ENCODE measurements at regions not wholly inside any gene's neighbourhood (a gene's known extent, or its start where the extent isn't known, plus 50 kb on each side); places are given as distances from the start of the nearest gene placed in this dataset.
"Not testable (repeated sequence)": the region's sequence is repeated elsewhere in the genome, so short reads cannot be mapped to it uniquely, and the experiment has no call there.

DNA sequence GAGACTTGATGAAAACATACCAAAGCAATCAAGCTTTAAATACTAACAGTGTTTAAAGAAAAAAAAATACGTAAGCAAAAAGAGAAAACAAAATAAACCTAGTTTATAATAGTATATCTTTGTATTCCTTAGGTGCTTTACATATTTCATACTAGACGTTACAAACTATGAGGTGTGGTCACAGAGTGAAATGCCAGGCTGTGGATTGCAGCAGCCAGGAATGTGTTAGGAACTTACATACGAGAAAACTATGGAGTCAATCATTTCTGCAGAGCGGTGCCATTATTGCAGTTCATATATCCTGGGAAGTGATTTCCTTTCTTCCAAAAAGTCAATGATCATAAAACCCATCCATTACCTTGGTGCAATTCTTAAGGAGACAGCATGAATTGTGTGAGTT is 443.6 kb upstream of the GRAMD2B start:
- DNase-seq (ENCODE audit: low spot score in 2 of 2): no peak
- H3K36me3 ChIP-seq: no peaks in the 10 kb centered on the region
- H3K9me3 ChIP-seq: peaks cover 0 to 5% (median 0%) of the 10 kb centered on the region in 4 donors
- no peaks in the 10 kb centered on the region for H3K27me3 ChIP-seq
- no peak overlapping the region for H3K4me3 ChIP-seq
- 72 to 78% methylated on average over 4 of the region's 4 CpGs for WGBS, 2 donors
- no peaks in the 10 kb centered on the region for H3K4me1 ChIP-seq
- TF ChIP-seq EP300 (IDR thresholded peaks at IDR 0.05) (no peak), POLR2A (IDR thresholded peaks at IDR 0.05) (no peak)
- TF ChIP-seq, protein P1, sequence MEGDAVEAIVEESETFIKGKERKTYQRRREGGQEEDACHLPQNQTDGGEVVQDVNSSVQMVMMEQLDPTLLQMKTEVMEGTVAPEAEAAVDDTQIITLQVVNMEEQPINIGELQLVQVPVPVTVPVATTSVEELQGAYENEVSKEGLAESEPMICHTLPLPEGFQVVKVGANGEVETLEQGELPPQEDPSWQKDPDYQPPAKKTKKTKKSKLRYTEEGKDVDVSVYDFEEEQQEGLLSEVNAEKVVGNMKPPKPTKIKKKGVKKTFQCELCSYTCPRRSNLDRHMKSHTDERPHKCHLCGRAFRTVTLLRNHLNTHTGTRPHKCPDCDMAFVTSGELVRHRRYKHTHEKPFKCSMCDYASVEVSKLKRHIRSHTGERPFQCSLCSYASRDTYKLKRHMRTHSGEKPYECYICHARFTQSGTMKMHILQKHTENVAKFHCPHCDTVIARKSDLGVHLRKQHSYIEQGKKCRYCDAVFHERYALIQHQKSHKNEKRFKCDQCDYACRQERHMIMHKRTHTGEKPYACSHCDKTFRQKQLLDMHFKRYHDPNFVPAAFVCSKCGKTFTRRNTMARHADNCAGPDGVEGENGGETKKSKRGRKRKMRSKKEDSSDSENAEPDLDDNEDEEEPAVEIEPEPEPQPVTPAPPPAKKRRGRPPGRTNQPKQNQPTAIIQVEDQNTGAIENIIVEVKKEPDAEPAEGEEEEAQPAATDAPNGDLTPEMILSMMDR (IDR thresholded peaks at IDR 0.05): no peak
- H3K27ac ChIP-seq: no peak overlapping the region

DNA sequence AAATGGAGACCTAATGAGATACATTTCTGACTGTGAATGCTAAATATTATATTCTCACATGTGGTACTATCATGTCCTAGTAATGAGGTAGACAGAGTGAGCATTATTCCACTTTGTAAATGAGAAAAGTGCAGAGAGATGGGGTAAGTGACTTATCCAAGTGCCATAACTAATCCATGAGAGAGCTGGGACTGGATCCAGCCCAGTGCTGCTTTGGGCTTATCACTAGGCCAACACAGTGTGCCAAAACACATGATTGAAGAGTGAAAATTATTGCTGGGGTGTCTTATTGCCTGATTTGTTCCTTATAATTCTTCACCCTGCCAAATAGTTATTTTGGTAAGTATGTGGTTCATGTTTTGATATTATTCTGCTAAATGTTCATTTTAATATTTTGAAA is 442.2 kb upstream of the GRAMD2B start:
- Histone ChIP-seq H3K9me3 (peaks cover 0 to 5% (median 0%) of the 10 kb centered on the region in 4 donors), H3K27me3 (no peaks in the 10 kb centered on the region), H3K27ac (no peak overlapping the region), H3K4me3 (no peak overlapping the region), H3K4me1 (no peaks in the 10 kb centered on the region), H3K36me3 (no peaks in the 10 kb centered on the region)
- TF ChIP-seq EP300 (IDR thresholded peaks at IDR 0.05) (no peak), POLR2A (IDR thresholded peaks at IDR 0.05) (no peak)
- TF ChIP-seq, protein P1 (IDR thresholded peaks at IDR 0.05): no peak
- DNase-seq (ENCODE audit: low spot score in 2 of 2): no peak

DNA sequence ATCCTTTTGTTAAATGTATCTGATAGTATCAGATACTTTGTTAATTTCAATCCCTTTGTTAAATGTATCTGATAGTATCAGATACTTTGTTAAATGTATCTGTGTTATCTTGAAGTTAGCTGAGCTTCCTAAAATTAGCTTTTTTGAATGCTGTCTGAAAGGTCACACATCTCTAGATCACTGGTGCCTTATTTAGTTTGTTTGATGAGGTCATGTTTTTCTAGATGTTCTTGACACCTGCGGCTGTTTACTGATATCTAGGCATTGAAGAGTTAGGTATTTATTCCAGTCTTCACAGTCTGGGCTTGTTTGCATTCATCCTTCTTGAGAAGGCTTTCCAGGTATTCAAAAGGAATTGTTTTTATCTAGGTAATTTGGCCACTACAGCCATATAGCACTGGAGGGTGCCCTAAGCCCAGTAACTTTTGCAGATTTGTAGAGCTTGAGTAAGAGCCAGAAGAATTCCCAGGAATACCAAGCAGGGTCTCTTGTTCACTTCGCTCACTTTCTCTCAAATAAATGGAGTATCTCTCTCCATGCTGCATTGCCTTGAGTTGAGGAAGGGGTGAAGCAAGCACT is 435.4 kb upstream of the GRAMD2B start:
- 79 to 93% methylated on average over 2 of the region's 2 CpGs for whole genome bisulfite sequencing, 2 donors
- H3K9me3 ChIP-seq: peaks cover 0 to 5% (median 0%) of the 10 kb centered on the region in 4 donors
- H3K4me3 ChIP-seq: no peak overlapping the region
- no peak for TF ChIP-seq EP300 (IDR thresholded peaks at IDR 0.05)
- TF ChIP-seq POLR2A (IDR thresholded peaks at IDR 0.05): no peak
- TF ChIP-seq, protein P1 (IDR thresholded peaks at IDR 0.05): no peak
- H3K27me3 ChIP-seq: no peaks in the 10 kb centered on the region
- DNase-seq (ENCODE audit: low spot score in 2 of 2): no peak
- no peaks in the 10 kb centered on the region for H3K4me1 ChIP-seq
- H3K36me3 ChIP-seq: no peaks in the 10 kb centered on the region
- no peak overlapping the region for H3K27ac ChIP-seq

DNA sequence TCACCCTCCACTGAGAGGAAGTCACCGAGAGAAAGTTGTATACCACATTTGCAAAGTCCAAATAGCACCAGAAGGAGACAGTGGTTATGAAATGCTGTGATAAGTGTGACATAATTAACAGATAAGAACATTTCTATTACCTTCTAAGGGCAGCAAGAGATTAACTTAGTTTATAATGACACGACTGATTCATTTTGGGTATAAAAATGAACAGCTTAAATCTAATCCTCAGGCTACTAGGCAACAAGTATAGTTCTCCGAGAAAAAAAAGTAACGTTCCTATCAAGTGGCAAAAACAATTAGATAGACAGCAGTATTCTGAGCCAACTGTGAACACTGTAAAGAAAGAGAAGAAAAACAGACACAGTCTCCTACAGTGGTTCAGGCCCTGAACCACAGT is 431.2 kb upstream of the GRAMD2B start:
- Histone ChIP-seq H3K27ac (no peak overlapping the region), H3K4me3 (no peak overlapping the region), H3K9me3 (no peaks in the 10 kb centered on the region), H3K36me3 (no peaks in the 10 kb centered on the region), H3K27me3 (no peaks in the 10 kb centered on the region), H3K4me1 (no peaks in the 10 kb centered on the region)
- WGBS, 2 donors: 81 to 82% methylated on average over 4 of the region's 4 CpGs
- no peak for TF ChIP-seq EP300 (IDR thresholded peaks at IDR 0.05)
- TF ChIP-seq, protein P1 (IDR thresholded peaks at IDR 0.05): no peak
- no peak for TF ChIP-seq POLR2A (IDR thresholded peaks at IDR 0.05)
- no peak for DNase-seq (ENCODE audit: low spot score in 2 of 2)

DNA sequence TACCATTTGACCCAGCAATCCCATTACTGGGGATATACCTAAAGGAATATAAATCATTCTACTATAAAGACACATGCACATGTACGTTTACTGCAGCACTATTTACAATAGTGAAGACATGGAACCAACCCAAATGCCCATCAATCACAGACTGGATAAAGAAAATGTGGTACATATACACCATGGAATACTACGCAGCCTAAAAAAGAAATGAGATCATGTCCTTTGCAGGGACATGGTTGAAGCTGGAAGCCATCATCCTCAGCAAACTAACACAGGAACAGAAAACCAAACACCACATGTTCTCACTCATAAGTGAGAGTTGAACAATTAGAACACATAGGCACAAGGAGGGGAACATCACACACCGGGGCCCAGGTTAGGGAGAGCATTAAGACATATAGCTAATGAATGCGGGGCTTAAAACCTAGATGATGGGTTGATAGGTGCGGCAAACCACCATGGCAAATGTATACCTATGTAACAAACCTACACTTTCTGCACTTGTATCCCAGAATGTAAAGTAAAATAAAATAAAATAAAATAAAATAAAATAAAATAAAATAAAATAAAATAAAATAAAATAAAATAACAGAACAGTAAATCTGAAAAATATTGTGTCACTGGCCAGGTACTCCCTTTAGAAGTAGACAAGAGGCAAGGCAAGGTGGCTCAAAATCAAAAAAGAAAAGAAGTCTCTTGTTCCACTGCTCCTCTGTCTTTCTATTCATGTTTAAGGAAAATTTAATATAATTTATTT is 423.8 kb upstream of the GRAMD2B start:
- 90 to 95% methylated on average over 5 of the region's 5 CpGs for WGBS, 2 donors
- not testable (repeated sequence) for H3K27me3 ChIP-seq; H3K36me3 ChIP-seq; H3K9me3 ChIP-seq; DNase-seq (ENCODE audit: low spot score in 2 of 2); H3K4me3 ChIP-seq; H3K27ac ChIP-seq
- peaks cover 0 to 28% (median 8%) of the 10 kb centered on the region in 4 donors for H3K4me1 ChIP-seq

Data from tibial nerve (tissue), 4 donors.